Lower leg skin (tissue), 3 donors: ENCODE measurements at regions not wholly inside any gene's neighbourhood (a gene's known extent, or its start where the extent isn't known, plus 50 kb on each side); places are given as distances from the start of the nearest gene placed in this dataset.

Source experiments
- CTCF ChIP-seq, 3 donors: fragments of 450-650 bp; IDR thresholded peaks; one replicate each; pipeline ENCODE4 v1.5.1; 2016; ENCODE audit warnings: antibody characterized with exemption in 3 of 3, mild to moderate bottlenecking in 3 of 3, moderate library complexity in 2 of 3
- POLR2A ChIP-seq, 2 donors: fragments of 450-650 bp; IDR thresholded peaks; one replicate each; pipeline ENCODE4 v1.6.1; 2016 to 2017; ENCODE audit warnings: antibody characterized with exemption in 2 of 2, mild to moderate bottlenecking in 1 of 2, moderate library complexity in 1 of 2

- TF ChIP-seq CTCF (IDR thresholded peaks at IDR 0.05) = no peak
- no peak for TF ChIP-seq POLR2A (IDR thresholded peaks at IDR 0.05)
Observed at GRCh38 chr4:167308876-167309275, 74.6 kb upstream of the SPOCK3 start.
